ENCODE measurements at regions not wholly inside any gene's neighbourhood (a gene's known extent, or its start where the extent isn't known, plus 50 kb on each side); places are given as distances from the start of the nearest gene placed in this dataset.
"Not testable (repeated sequence)": the region's sequence is repeated elsewhere in the genome, so short reads cannot be mapped to it uniquely, and the experiment has no call there.

DNA sequence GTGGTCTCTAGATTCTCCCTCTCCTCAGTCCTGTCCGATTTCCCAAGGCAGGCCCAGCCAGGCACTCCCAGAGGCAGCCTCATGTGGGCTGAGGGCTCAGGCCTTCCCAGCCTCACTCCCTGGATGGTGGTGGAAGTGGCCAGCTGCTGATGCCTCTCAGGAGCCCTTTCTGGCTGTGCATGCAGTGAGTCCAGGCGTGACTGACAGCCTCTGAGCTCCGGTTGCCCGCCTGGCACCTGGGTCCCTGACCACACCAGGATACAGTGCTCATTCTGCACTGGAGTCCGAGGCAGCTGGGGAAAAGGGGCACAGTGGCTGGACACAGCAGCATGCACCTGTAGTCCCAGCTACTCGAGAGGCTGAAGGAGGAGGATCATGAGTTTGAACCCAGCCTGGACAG lies 132.6 kb downstream of the CUL2 start:
- intact Hi-C loops (cut with DNase I): no loop called here
- no peak for DNase-seq (ENCODE audit: low spot score)

DNA sequence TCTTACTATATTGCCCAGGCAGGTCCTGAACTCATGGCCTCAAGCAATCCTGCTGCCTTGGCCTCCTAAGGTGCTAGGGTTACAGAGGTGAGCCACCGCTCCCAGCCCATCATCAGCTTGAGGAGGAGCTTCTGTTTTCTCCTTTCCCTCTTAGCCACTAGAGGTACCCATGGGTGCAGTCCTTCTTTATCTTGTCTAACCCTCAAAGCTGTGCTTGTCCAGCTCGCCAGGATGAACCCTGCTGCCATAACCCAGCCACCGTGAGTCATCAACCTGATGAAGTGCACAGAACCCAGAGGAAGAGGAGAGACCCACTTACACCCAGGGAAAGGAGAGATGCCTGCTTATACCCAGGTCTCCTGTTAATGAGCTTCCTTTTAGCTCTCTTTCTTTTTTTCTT lies 133.4 kb downstream of the CUL2 start:
- no peak for DNase-seq (ENCODE audit: low spot score)
- intact Hi-C loops (cut with DNase I): no loop called here

DNA sequence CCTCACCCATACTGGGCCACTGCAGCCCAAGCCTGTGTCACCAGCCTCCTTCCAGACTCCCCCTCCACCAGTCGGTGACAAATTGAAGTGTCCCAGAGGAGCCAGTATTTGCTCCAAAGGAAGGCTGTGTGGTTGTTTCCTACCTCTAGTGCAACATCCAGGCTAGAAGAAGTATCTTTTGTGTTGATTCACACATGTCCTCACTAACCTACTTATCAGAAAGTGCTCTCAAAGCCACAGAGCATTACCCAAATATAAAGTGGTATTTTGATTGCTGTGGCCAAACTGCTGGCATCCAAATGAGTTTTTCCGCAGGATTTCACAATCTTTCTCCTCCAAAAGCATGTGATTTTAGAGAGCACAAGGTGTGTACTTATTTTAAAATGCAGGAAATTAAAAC lies 134.8 kb downstream of the CUL2 start:
- no peak for DNase-seq (ENCODE audit: low spot score)
- intact Hi-C loops (cut with DNase I): no loop called here

DNA sequence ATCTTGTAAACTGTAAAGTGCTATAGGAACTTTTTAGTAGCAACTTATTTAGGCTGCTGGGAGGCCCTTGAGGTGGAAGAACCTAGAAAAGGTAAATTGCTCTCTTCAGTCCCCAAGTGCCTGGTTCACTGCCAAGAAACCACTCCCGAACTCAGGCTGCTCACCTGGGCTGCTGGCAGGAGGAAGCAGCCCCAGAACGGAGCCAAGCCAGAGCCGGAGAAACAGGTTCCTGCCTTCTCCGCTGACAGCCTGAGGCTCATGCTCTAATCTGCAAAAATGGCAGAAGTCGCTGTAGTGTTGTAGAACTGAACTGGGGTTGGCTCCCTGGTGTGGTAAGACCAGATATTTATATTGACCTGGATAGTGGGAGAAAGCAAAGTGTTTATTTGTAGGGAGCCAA lies 136.0 kb downstream of the CUL2 start:
- no peak for DNase-seq (ENCODE audit: low spot score)
- intact Hi-C loops (cut with DNase I): no loop called here

DNA sequence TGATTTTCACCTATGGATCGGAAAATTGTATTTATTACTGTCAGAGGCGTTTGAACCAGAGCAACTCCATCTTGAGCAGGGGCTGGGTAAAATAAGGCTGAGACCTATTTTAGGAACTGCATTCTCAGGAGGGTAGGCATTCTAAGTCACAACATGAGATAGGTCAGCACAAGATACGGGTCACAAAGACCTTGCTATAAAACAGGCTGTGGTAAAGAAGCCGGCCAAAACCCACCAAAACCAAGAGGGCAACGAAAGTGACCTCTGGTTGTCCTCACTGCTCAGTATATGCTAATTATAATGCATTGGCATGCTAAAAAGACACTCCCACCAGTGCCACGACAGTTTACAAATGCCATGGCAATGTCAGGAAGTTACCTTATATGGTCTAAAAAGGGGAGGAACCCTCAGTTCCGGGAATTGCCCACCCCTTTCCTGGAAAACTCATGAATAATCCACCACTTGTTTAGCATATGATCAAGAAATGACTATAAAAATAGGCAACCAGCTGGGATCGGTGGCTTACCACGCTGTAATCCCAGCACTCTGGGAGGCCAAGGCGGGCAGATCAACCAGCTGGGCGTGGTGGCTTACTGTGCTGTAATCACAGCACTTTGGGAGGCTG lies 136.3 kb upstream of the PARD3 start:
- DNase-seq (ENCODE audit: low spot score); intact Hi-C loops (cut with DNase I): not testable (repeated sequence)

DNA sequence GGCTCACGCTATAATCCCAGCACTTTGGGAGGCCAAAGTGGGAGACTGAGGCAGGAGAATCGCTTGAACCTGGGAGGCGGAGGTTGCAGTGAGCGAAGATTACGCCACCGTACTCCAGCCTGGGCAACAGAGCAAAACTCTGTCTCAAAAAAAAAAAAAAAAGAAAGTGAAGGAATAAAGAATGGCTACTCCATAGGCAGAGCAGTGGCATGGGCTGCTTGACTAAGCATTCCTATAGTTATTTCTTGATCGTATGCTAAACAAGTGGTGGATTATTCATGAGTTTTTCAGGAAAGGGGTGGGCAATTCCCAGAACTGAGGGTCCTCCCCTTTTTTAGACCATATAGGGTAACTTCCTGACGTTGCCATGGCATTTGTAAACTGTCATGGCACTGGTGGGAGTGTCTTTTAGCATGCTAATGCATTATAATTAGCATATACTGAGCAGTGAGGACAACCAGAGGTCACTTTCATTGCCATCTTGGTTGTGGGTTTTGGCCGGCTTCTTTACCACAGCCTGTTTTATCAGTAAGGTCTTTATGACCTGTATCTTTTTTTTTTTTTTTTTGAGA lies 130.9 kb upstream of the PARD3 start:
- intact Hi-C loops (cut with DNase I); DNase-seq (ENCODE audit: low spot score): not testable (repeated sequence)

DNA sequence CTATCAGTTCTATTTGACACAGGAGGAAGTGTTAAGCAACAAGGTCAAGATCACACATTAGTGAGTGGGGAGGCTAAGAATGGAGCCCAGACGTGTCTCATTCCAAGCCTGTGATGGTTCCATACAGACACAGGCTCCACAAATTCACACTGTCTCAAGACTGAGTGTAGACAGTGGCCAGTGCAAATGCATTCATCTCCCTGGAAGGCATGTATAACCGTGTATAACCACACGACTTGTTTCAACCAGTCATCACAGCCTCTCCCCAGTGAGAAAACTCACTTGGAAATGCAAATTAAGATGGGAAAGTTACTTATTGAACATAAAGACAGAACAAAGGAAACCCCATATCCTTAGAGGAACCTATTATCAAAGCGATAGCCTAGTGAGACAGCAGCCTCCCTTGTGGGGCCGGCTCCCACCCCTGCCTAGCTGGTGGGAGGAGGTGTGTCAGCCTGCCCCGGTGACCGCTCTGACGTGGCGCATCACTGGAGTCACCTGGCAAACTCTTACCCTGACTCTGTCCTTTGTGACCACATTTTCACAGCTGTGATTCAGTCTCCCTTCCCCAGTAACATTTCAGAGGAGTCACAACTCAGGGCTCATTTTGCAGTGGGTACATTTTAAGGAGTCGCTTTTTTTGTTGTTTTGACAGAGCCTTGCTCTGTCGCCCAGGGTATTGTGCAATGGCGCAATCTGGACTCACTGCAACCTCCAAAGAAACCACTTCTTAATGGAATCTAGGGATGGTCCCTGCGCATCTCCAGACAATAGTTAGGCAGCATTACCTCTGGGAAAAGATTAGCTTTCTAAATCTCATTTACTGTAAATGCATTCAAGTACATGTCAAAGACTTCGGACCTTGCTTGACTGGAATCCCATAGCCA lies 126.6 kb upstream of the PARD3 start:
- intact Hi-C loops (cut with DNase I): no loop called here

DNA sequence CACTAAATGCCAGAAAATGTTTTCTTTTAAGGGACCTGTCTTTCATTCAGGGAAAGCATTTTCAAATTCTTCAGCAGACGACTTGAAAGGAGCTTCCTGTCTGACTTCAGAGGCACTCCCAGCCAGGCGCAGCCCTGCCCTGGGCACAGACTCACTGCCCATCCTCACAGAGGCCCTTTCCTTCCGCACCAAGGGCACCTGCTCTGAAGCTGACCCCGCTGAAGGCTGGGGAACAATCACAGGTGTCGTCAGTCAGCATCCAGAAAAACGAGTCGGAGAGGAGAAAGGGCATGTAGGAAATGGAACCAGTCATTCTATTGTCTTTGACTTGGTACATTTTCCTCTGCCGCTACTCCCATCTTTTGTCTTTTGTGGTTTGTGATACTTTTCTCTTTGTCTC lies 125.3 kb upstream of the PARD3 start:
- intact Hi-C loops (cut with DNase I): no loop called here
- no peak for DNase-seq (ENCODE audit: low spot score)

More for the DNA sequence above, 126.6 kb upstream of the PARD3 start:
- no peak for DNase-seq (ENCODE audit: low spot score)

DNA sequence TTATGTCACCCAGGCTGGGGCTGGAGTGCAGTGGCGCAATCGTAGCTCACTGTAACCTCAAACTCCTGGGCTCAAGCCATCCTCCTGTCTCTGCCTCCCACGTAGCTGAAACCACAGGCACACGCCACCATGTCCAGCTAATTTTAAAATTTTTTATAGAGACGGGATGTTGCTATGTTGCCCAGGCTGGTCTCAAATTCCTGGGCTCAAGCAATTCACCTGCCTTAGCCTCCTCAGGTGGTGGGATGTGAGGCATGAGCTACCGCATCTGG lies 123.2 kb upstream of the PARD3 start:
- intact Hi-C loops (cut with DNase I): no loop called here
- no peak for DNase-seq (ENCODE audit: low spot score)

DNA sequence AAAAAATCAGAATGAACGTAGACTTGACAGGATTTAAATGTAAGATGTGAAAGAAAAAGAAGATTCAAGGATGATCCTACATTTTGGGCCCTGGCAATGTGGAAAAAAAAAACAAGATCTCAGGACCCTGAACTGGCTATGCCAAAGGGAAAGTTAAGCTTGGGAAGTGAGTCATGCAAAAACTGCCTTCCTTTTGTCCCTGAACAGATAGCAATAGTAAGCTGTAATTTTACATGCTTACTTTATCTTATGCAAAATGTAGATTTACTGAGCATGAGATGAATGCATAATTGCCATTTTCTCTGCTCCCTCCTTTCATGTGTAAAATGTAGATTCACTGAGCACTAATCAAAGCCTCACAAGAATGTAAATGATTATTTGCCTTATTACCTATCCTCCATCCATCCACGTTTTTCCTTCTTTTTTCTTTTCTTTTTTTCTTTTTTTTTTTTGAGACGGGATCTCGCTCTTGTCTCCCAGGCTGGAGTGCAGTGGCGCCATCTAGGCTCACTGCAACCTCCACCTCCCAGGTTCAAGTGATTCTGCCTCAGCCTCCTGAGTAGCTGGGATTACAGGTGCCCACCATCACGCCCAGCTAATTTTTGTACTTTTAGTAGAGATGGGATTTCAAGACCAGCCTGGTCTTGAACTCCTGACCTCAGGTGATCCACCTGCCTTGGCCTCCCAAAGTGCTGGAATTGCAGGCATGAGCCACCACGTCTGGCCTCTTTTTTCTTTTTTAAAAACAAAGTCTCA lies 122.7 kb upstream of the PARD3 start:
- DNase-seq (ENCODE audit: low spot score); intact Hi-C loops (cut with DNase I): not testable (repeated sequence)

DNA sequence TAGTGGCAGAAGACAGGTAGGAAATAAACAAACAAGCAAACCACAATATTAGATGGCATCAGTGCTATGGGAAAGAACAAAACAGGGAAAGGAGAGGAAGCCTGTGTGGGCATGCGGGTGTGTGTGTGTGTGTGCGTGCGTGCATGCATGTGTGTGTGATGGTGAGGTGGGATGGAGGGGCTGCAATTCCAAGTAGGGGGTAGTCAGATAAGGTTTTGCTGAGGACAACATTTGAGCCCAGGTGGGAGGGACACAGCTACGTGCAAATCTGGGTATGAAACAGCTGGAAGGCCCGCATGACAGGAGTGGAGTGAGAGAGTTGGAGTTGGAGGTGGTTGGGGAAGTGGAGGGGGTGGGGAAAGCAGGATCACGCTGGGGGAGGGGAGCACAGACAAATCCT lies 121.0 kb upstream of the PARD3 start:
- no peak for DNase-seq (ENCODE audit: low spot score)
- intact Hi-C loops (cut with DNase I): no loop called here

DNA sequence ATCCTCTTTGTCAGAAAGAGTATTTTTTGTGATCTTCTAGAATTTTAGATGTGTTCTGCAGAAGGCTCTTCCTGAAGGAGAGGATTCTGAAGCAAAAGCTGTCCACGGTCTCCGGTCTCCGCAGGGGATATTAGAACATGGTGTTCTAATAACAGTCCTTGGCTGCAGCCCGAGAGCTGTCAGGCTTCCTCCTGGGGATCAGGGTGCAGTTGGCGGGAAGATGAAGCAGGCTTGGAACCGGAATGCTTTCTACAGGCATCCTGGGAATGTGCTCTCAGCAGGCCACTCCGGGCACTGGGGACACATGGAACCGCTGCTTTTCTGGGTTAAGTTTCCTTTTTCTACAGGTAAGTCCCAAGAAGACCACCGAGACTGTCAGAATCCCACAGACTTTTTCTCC lies 118.6 kb upstream of the PARD3 start:
- no peak for DNase-seq (ENCODE audit: low spot score)
- intact Hi-C loops (cut with DNase I): no loop called here

DNA sequence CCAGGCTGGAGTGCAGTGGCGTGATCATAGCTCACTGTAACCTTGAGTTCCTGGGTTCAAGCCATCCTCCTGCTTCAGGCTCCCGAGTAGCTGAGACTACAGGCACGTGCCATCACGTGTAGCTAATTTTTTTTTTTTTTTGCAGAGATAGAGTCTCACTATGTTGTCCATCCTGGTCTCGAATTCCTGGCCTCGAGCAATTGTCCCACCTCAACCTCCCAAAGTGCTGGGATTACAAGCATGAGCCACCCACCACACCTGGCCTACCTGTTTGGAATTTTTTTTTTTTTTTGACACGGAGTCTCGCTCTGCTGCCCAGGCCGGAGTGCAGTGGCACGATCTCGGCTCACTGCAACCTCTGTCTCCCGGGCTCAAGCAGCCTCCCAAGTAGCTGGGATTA lies 117.1 kb upstream of the PARD3 start:
- no peak for DNase-seq (ENCODE audit: low spot score)
- intact Hi-C loops (cut with DNase I): no loop called here

DNA sequence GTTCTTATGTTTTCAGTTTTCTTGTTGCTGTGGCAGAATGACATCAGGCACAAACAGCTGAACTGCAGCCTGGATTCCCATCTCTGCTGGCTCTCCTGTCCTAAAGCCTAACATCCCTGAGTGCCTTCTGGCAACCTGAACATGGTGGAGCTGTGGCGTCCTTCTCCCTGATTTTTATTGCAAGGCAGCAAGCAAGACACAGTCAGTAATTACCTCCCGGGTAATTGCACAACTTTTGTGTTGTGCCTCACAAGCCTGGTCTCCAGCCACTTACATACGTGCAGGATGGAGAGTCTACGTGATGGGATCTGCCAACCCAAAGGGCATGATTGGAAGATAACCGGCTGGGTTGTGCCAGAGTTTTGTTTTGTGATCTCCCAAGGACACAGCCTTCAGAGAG lies 116.1 kb upstream of the PARD3 start:
- DNase-seq (ENCODE audit: low spot score): no peak
- intact Hi-C loops (cut with DNase I): no loop called here

DNA sequence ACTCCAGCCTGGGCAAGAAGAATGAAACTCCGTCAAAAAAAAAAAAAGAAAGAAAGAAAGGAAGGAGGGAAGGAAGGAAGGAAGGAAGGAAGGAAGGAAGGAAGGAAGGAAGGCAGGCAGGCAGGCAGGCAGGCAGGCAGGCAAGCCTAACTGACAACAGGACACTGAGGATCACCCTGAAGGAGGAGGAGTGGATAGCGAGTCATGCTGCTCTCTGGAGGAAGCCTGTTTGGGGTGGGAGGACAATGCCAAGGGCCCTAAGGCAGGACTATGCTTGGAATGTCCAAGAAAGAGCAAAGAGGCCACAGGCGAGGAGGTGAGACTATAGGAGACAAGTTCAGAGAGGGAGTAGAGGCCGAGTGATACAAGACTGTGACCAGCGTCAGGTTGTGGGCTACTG lies 107.0 kb upstream of the PARD3 start:
- no peak for DNase-seq (ENCODE audit: low spot score)
- intact Hi-C loops (cut with DNase I): no loop called here

DNA sequence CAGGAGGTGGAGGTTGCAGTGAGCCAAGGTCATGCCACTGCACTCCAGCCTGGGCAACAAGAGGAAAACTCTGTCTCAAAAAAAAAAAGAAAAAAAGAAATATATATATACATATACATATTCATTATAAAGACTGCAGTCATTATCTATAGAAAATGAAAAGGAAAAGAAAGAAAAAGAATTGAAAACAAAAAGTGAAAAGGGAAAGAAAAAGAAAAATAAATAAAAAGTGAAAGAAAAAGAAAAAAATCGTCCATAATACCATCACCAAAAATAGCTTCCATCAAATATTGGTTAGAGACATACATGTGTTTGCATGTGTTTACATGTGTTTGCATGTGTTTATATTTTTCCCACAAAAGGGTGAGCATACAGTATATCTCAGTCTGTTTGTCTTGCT lies 105.5 kb upstream of the PARD3 start:
- DNase-seq (ENCODE audit: low spot score): no peak
- intact Hi-C loops (cut with DNase I): no loop called here

DNA sequence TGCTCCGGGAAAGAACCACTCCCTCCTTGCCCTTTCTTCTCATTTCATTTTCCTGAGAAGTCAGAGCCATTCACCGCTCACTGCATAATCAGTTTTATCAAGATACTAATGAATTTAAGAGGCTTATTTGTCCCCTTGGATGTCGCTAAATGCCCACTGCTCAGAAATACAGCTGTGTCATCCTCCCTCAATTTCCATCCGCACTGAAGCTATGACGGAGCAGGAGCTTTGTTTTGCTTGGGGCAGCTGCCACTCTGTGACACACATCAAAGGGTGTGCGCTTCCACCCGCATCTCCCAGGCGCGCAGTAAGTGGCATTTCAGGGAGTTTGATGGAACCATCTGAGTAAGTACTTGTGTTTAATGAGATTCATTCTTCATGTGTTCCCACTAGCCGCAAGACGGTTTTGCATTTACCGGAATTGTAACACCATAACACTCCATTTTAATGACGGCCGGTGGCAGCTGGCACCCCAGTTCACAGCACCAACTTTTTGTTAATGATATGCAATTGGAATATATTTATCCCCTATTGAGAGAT lies 103.8 kb upstream of the PARD3 start:
- intact Hi-C loops (cut with DNase I): no loop called here
- no peak for DNase-seq (ENCODE audit: low spot score)

DNA sequence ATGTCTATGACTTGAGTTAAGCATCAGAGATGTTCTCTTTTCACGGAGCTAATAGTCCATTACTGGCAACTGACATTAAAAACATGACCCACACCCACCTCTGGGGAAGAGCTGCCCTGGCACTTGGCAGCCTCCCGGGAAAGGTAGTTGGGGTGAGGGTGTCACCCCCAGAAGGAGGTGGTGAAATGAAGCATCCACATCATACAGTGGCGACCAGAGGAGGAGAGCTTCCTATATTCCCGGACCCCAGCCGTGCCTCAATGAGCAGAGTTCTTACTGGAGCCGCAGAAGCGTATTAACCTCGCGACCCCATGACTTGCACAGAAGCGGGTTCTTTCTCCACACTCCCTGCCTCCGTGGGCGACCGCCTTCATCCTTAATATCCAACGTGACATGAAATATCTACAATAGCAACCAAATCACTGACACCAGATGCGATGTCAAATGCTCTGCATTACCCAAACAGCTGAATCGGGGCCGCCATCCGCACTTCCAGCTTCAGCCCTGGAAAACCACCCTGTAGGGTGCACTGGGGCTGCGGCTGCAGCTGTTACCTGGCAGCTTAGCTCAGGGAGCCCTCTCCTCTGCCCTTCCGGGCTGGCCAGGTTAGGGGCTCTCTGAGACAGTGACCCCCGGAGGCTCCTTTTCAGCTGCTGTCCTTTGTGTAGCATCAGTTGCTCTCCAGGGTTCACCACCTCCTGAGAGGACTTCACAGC lies 103.1 kb upstream of the PARD3 start:
- no peak for DNase-seq (ENCODE audit: low spot score)
- intact Hi-C loops (cut with DNase I): no loop called here

DNA sequence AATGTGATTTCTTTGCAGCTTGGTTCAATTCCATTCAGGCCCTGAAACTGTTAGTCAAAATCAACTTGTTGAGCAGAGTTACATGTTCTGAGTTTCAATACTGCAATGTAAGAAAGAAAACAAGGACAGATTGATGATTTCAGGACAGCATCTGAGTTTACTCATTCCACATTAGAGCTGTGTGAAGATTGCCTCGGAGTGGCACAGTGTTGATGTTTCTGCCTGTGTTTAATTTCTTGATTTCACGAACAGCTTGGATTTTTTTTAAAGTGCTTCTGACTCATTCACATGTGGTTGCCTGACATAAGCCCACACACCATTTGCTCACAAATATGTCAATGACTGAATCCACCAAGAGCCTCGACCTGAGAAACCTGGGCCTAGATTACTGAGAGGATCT lies 101.2 kb upstream of the PARD3 start:
- intact Hi-C loops (cut with DNase I): no loop called here
- DNase-seq (ENCODE audit: low spot score): no peak
